NCI-H510A (cell line): ENCODE measurements at regions not wholly inside any gene's neighbourhood (a gene's known extent, or its start where the extent isn't known, plus 50 kb on each side); places are given as distances from the start of the nearest gene placed in this dataset.
A peak's percentile ranks its signal among the peaks of the same experiment; 100 is the strongest.
"Not testable (repeated sequence)": the region's sequence is repeated elsewhere in the genome, so short reads cannot be mapped to it uniquely, and the experiment has no call there.

Source experiments
- DNase-seq: peaks from one replicate; lab custom pipeline; 2025; lab: John Stamatoyannopoulos, UW

GRCh38 chr18:39313992-39314391 is 1748.4 kb upstream of the CELF4 start:
- DNase-seq: peak; percentile 53

GRCh38 chr18:39311111-39311712 is 1745.6 kb upstream of the CELF4 start:
- DNase-seq: no peak

DNA sequence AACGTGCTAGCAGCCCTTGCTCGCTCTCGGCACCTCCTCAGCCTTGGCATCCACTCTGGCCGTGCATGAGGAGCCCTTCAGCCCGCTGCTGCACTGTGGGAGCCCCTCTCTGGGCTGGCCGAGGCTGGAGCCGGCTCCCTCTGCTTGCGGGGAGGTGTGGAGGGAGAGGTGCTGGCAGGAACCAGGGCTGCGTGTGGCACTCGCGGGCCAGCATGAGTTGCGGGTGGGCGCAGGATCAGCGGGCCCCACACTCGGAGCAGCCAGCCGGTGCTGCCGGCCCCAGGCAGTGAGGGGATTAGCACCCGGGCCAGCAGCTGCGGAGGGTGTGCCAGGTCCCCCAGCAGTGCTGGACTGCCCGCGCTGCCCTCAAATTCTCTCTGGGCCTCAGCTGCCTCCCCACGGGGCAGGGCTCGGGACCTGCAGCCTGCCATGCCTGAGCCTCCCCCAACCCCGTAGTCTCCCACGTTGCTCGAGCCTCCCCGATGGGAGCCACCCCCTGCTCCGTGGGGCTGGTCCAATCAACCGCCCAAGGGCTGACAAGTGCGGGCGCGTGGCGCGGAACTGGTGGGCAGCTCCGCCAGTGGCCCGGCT is 1743.4 kb upstream of the CELF4 start:
- DNase-seq: not testable (repeated sequence)

GRCh38 chr18:39305766-39306165 is 1740.2 kb upstream of the CELF4 start:
- no peak for DNase-seq

GRCh38 chr18:39302481-39302880 is 1736.9 kb upstream of the CELF4 start:
- no peak for DNase-seq

- DNase-seq: peak; percentile 8
Measured at GRCh38 chr18:39299152-39299551, 1733.6 kb upstream of the CELF4 start.

- DNase-seq: no peak
Measured at GRCh38 chr18:39297225-39297624, 1731.6 kb upstream of the CELF4 start.

GRCh38 chr18:39296293-39296888 is 1730.8 kb upstream of the CELF4 start:
- DNase-seq: no peak

GRCh38 chr18:39276764-39277163 is 1711.2 kb upstream of the CELF4 start:
- DNase-seq: no peak

DNA sequence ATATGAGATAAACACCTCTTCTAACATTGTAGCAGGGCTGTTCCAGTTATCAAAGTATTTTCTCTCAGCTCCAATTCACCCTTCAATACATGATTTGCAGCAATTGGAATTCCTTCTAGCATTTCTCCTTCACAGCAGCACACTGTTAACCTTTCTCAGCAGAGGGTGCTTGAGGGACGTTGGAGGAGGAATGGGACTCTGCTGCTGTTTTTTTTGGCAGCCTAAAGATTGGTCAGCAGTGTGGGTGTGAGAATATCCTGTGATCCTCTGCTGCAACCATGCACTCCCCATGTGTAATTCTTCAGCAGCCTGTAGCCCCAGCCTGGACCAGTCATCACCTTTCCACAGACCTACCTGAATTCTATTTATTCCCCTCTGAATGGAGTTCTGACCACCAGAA is 1708.9 kb upstream of the CELF4 start:
- no peak for DNase-seq

- DNase-seq: no peak
Measured at GRCh38 chr18:39272230-39272629, 1706.6 kb upstream of the CELF4 start.

DNA sequence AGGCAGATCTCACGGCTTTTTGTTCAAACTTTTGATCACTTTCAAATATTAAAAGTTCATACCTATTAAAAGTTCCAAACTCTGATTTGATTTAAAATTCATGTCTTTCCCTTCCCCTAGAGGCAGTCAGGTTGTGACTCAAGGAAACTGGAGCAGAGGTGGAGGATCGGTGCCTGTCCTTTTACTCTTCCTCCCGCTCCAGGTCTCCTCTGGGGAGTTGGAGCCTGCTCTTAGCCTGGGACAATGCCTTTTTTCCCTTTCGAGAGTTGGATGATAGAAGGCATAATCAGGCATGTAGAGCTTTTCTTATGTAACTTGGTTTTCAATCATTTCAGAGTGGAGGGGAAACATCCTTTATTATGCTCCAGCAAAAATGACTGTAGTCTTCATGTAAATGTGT is 1706.1 kb upstream of the CELF4 start:
- DNase-seq: no peak

DNA sequence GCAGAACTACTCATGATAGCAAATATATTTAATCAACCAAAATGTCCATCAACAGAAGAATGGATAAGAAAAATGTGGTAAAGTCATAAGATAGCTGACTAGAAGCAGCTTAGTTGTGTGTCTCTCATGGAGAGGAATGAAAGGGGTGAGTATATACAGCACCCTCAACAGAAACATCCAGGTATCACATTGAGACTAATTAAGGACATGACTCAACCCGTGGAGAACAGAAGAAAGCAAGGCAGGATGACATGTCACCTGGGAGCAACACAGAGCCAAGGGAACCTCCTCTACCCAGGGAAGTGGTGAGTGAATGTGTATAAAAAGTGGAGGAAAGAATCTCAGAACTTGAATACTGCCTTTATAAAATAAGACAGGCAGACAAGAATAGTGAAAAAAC is 1695.0 kb upstream of the CELF4 start:
- DNase-seq: no peak

DNA sequence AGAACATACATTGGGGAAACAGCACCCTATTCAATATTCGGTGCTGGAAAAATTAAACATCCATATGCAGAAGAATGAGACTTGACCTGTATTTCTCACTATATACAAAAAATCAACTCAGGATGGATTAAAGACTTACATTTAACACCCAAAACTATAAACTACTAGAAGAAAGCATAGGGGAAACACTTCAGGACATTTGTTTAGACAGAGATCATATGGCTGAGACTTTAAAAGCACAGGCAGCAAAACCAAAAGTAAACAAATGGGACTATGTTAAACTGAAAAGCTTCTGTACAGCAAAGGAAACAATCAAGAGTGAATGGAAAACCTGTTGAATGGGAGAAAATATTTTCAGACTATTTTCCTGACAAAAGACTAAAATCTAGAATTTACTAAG is 1694.1 kb upstream of the CELF4 start:
- no peak for DNase-seq

DNA sequence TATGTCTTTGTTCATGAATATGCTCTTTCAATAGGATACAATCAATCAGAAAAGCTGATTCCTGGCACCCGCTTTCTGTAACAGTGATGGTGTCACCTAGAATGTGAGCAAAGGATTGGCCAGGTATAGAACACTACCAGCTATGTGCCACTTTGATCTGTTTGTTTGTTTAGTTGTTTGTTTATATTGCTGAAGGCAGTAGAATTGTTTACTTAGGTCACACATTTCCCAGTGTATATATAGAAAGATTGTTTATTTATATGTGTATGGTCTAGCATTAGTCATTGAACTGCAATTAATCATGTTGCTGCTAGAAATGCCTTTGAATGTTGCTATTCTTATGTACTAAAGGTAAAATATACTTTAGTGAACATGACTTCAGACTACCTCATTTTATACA is 1678.6 kb upstream of the CELF4 start:
- DNase-seq: no peak

GRCh38 chr18:39241534-39241933 is 1675.9 kb upstream of the CELF4 start:
- no peak for DNase-seq

DNA sequence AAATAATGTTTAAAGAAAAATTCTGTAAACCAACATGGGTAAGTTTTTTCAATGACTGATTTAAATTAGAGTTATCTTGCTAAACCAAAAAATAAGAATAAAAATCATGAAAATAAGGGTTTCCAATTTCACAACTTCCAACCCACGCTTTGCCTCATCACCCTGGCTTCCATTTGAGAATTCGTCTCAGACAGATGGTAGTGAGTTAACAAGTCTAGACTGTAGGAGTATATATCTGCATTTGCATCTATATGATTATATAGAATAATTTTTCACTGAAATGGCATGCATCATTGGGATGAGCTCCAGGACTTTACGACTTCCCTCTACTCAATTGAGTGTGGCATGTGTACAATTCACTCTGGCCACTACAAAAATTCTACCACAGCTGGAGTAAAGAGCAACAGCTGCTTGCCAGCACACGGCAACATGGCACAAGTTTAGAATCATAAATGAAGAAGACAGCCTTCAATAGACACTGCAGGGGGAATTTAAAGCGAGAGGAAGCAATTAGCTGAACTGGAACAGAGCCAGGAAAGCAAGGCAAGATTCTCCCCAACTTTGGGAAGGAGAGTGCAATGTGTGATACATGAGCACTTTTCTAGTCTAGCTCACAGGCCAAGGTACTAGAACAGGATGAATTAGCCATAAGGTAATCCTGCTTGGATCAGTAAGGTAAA is 1673.5 kb upstream of the CELF4 start:
- no peak for DNase-seq

DNA sequence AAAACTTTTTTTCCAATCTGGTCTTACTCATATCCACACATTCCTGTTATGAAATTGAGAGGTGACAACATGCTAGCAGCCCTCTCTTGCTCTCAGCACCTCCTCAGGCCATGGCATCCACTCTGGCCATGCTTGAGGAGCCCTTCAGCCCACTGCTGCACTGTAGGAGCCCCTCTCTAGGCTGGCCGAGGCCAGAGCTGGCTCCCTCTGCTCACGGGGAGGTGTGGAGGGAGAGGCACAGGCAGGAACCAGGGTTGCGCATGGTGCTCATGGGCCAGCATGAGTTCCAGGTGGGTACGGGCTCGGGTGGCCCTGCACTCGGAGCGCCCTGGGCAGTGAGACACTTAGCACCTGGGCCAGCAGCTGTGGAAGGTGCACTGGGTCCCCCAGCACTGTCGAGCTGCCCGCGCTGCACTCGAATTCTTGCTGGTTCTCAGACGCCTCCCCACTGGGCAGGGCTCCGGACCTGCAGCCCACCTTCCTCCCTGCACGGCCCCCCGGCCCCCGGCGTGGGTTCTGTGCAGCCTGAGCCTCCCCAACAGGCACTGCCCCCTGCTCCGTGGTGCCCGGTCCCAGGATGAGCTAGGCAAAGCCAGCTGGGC is 1669.6 kb upstream of the CELF4 start:
- no peak for DNase-seq

GRCh38 chr18:39232937-39233336 is 1667.3 kb upstream of the CELF4 start:
- no peak for DNase-seq

GRCh38 chr18:39232490-39232889 is 1666.9 kb upstream of the CELF4 start:
- no peak for DNase-seq

- DNase-seq: no peak
Measured at GRCh38 chr18:39230086-39230803, 1664.6 kb upstream of the CELF4 start.

DNA sequence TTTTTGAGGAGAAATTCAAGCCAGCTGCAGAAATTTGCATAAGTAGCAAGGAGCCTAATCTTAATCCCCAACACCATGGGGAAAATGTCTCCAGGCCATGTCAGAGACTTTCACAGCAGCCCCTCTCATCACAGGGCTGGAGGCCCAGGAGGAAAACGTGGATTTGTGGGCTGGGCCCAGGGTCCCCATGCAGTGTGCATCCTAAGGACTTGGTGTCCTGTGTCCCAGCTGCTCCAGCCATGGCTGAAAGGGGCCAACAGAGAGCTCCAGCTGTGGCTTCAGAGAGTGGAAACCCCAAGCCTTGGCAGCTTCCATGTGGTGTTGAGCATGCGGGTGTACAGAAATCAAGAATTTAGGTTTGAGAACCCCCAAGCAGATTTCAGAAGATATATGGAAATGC is 1662.2 kb upstream of the CELF4 start:
- not testable (repeated sequence) for DNase-seq
